Renal cortex interstitium (tissue), 11 donors: ENCODE measurements at regions not wholly inside any gene's neighbourhood (a gene's known extent, or its start where the extent isn't known, plus 50 kb on each side); places are given as distances from the start of the nearest gene placed in this dataset.
"Not testable (repeated sequence)": the region's sequence is repeated elsewhere in the genome, so short reads cannot be mapped to it uniquely, and the experiment has no call there.

Source experiments
- DNase-seq, 11 donors: peaks; one replicate each; pipeline ENCODE4 v3.0.0-alpha.2; 2013; ENCODE audit warnings: low read depth in 9 of 11, low spot score in 4 of 11; ENCODE audit errors: extremely low read depth in 1 of 11

DNA sequence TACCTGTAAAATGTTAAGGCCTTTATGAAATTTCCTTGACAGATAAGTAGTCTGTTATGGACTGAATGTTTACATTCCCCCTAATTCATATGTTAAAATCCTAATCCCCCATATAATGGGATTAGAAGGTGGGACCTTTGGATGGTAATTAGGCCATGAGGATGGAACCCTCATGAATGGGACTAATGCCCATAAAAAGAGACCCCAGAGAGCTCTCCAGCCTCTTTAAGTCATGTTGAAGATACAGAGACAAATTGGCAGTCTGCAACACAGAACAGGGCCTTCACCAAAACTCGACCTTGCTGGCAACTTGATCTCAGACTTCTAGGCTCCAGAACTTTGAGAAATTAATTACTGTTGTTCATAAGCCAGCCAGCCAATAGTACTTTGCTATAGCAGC lies 1344.5 kb upstream of the PCDH7 start:
- no peak for DNase-seq

DNA sequence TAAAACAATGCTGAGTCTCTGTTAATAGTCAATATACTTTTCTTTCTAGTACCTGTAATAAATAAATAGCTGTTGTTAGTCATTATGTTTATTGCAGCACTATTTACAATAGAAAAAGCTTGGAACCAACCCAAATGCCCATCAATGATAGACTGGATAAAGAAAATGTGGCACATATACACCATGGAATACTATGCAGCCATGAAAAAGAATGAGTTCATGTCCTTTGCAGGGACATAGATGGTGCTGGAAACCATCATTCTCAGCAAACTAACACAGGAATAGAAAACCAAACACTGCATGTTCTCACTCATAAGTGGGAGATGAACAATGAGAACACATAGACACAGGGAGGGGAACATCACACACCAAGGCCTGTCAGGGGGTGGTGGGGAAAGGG lies 1341.9 kb upstream of the PCDH7 start:
- not testable (repeated sequence) for DNase-seq

DNA sequence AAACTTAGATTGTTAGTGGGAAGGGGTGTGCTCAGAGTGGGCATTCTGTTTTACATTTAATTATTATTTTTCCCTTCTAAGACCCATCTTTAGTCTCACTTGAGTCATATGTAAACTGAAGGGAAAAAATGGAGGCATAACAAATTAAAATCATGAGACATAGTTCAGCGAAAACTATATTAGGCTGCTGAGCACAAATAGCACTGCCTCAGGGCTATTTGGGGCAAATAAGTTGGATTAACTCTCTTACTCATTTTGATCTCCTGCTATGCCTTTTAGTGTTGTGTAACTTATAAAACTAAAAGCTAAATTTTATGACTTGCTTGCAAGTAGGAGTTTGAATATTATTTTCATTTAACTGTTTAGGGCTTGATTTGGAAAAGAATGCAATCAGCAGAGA lies 1329.2 kb upstream of the PCDH7 start:
- no peak for DNase-seq

DNA sequence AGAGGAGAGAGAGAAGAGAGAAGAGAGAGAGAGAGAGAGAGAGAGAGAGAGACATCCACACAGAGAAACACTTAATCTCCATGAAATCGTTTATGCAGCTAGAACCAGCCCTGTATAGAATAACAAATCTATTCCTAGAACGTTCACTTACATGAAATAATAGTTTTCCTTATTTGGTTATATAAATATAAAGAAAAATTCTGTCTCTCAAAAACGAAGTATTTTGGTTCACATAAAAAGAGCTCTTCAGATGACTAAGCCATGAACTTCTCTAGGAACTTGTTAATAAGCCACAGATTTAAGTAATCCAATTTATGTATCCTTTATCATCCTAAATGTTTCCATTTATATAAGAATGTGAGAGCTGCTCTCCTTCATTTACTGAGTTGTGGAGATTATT lies 1315.1 kb upstream of the PCDH7 start:
- no peak for DNase-seq

DNA sequence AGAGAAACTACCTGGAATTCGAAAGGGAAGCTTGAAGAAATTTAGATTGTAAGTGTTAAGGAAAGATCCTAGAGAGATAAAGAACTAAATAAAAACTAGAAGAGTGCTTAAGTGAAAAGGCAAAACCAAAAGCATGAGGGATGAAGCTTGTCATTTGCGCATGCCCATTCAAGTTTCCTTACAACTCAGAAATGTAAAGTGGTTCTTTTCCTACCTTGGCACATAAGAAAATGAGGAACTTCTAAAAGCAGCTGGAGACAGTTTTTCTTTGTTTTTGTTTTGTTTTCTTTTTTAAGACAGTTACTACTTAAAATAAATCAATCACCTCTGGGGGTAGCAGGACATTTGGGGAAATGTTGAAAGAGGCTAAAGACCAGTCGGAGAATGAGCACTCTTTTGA lies 1304.4 kb upstream of the PCDH7 start:
- no peak for DNase-seq

DNA sequence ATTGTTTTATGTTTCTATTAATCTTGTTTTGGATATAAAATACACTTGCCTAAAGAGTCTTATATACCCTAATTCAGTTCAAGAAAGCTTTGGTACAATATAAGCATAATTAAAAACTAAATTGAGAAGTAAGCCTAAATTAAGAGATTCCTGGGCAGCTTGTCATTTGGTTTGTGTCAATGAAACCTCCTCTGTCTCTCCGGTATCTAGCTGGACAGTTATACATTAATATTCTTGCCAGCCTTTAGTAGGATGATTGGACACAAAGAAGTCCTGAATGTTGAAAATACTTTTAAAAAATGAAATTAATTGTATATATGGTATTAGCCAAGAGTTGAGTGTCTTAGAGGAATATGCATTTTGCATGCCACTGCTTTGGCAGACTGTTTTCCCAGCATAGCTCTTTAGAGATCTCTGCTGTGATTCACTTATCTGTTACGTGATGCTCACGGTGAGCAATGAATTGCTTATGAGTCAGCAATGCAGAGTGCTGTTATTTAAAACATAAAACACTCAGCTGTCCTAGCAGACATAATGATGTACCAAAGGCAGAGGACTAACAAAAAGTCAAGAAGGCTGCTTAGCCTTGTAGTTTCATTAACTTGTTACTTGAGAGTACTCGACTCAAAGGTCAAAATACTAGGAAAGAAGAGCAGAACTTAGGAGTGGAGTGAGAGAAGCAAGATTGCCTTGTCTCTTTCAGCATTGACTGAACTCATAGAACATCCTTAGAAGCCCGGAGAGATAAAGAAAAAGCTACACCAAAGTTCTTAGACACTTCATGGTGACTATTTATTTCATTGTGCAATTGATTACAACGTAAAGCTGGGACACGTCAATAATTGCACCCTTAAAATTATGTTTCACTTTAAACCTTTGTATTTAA lies 1296.1 kb upstream of the PCDH7 start:
- DNase-seq: no peak

DNA sequence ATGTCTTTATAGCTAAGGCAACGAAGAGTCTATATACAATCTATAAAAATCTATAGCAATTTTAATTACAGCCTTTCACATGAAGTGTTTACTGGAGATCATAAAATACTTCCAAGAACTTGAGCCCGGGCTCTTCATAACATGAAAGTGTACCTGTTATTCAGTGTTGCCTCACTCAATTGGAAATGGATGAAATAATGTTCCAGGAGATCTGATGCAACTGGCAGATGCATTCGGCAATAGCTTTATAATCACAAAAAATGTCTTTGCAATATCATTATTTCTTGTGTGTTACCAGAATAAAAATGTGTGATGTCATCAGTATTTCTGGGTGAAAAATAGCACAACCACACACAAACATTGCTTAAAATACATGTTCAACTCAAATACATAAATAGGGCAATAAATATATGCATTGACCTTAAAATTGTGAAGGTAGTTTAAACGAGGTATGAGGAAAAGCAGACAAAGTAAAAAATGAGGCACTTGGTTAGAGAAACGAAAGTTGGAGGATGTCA lies 1266.8 kb upstream of the PCDH7 start:
- no peak for DNase-seq

DNA sequence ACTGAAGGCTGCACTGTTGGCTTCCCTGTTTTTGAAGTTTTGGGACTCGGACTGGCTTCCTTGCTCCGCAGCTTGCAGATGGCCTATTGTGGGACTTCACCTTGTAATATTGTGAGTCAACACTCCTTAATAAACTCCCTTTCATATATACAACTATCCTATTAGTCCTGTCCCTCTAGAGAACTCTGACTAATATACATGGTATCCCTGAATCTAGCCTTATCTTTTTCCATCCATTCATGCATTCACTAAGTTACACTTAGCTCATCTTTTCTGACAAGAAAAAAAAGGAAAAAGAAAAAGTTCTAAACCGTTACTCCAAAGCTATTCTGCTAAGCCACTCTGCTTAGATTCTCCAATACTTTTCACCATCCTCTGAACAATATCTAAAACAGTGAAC lies 1260.2 kb upstream of the PCDH7 start:
- no peak for DNase-seq

DNA sequence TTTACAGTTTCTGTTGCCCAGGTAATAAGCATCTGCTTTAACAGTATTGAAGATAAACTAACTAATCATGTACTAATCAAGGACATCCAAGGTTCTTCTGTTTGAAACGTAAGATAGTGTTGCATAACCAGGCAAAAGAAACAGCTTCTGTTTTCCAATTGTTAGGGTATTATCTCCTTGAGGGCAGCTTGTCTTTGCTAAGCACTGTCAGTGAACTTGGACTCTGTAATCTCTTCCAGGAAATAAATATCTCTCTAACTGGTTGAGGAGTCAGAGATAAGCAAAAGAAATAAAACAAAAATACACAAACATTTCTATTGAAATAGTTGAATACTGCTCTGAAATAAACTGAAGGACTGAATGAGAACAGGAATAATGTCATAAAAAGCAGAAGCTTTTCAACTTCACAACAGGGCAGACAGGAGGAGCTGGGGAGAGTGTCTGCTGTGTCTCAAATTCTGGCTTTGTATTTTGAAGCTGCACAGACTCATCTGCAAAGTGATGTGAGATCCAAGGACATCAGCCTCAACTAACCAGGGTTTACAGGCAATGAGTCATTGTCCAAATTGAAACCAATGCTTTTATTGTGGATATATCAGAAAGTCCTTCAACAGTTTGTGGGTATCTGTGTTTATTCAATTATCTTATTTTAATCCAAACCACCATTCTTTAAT lies 1253.0 kb upstream of the PCDH7 start:
- no peak for DNase-seq
